Erythroblast (primary cell): ENCODE measurements at regions not wholly inside any gene's neighbourhood (a gene's known extent, or its start where the extent isn't known, plus 50 kb on each side); places are given as distances from the start of the nearest gene placed in this dataset.

ENCODE experiments used
- GATA1 ChIP-seq: IDR thresholded peaks from 2 replicates; pipeline ENCODE4 v1.6.1; 2011; ENCODE audit warnings: low read depth, mild to moderate bottlenecking, control low read depth, low read length, moderate library complexity
- POLR2A ChIP-seq: IDR thresholded peaks from 2 replicates; pipeline ENCODE4 v1.6.1; 2011; ENCODE audit warnings: mild to moderate bottlenecking, low read length

DNA sequence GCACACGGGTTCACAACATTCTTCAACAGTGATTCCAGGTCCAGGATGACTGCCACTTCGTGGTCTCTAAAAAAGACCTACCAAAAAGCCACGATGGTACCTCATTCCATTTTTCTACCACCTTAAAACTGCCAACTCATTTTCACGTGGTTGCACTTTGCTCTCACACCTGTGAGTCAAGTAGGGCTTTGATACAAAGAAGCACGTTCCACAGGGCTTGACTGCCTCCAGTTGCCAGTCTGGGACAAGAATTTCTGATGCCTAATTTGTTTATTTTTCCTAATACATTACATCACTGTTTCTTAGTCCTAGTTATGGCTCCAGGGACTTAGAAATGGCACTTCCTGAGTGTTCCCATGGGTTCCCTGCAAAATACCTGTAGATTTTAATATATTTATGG lies 911.6 kb upstream of the EEF2KMT start:
- no peak for TF ChIP-seq POLR2A
- no peak for TF ChIP-seq GATA1
